K562 (cell line): ENCODE measurements at regions not wholly inside any gene's neighbourhood (a gene's known extent, or its start where the extent isn't known, plus 50 kb on each side); places are given as distances from the start of the nearest gene placed in this dataset.

Experiments
- ATAC-seq: fragments of 200-7000 bp; cut with Tn5 transposase; 3 replicates; pipeline ENCODE4 v1.9.1; 2020; ENCODE audit warnings: moderate library complexity
- BruUV-seq: library from RNA; stranded (reverse); fragments of 400-500 nt; replicated peaks from 2 replicates; lab custom pipeline; 2021; lab: Mats Ljungman, UMichigan
- CTCF ChIA-PET: fragments of 300-600 bp; formaldehyde crosslinking; extraction: SDS; loops from one replicate; lab custom pipeline; 2021; ENCODE audit warnings: low intra/inter-chr PET ratio; lab: Yijun Ruan, JAX
- POLR2A ChIA-PET: fragments of 300-600, 350-650 bp; sonication (Branson Sonifier 250); formaldehyde crosslinking; extraction: SDS; loops from one replicate; lab custom pipeline; 2021; ENCODE audit warnings: antibody characterized with exemption, inconsistent platforms; lab: Yijun Ruan, JAX
- DNase-seq, 4 experiments: peaks; one replicate each; pipeline versions ENCODE4 v3.0.0 to v3.0.0-alpha.2; 2011 to 2018; ENCODE audit warnings: low spot score in 3 of 4, mixed read lengths in 3 of 4; ENCODE audit errors: extremely low read depth in 1 of 4
- FAIRE-seq: peaks from 2 replicates; lab custom pipeline; 2011; peaks lifted over from hg19 to GRCh38; lab: Jason Lieb, UNC
- H2AFZ ChIP-seq: 2 replicates; pipeline ENCODE4 v1.6.0; 2011; ENCODE audit warnings: low read depth, low read length, control low read depth, inconsistent platforms
- H3K27ac ChIP-seq: fragments of 200-600 bp; 3 replicates; pipeline ENCODE4 v1.8.0; 2011; ENCODE audit warnings: low read depth, mild to moderate bottlenecking, control low read depth, inconsistent platforms, low read length, moderate library complexity, mixed read lengths; ENCODE audit errors: extremely low read depth
- H3K27me3 ChIP-seq, 2 experiments: fragments of 300-600 bp in 1 of 2; 2 replicates in 1 of 2; 3 replicates in 1 of 2; pipeline versions ENCODE4 v1.6.0 to v1.8.0; 2011; ENCODE audit warnings: inconsistent platforms in 2 of 2, low read length in 2 of 2, mild to moderate bottlenecking in 1 of 2, mixed read lengths in 1 of 2, moderate library complexity in 1 of 2; ENCODE audit not compliant: control insufficient read depth in 2 of 2, insufficient read depth in 2 of 2
- H3K36me3 ChIP-seq: fragments of 300-600 bp; 3 replicates; pipeline ENCODE4 v1.8.0; 2011; ENCODE audit warnings: mild to moderate bottlenecking, low read length, inconsistent platforms; ENCODE audit not compliant: control insufficient read depth, insufficient read depth
- H3K4me1 ChIP-seq, 2 experiments: fragments of 200-600 bp in 1 of 2; replicated peaks in 1 of 2; 2 replicates in 1 of 2; 3 replicates in 1 of 2; pipeline versions ENCODE4 v1.5.1 to v1.8.0; 2011; ENCODE audit warnings: inconsistent platforms in 2 of 2, low read length in 2 of 2, mild to moderate bottlenecking in 1 of 2, mixed read lengths in 1 of 2, moderate library complexity in 1 of 2; ENCODE audit not compliant: control insufficient read depth in 2 of 2, insufficient read depth in 2 of 2
- H3K4me2 ChIP-seq: 2 replicates; pipeline ENCODE4 v1.6.1; 2011; ENCODE audit warnings: low read length, control low read depth, inconsistent platforms, mixed read lengths; ENCODE audit not compliant: insufficient read depth
- H3K4me3 ChIP-seq: fragments of 200-600 bp; sonication (generic), shearing (Covaris generic); 2 replicates; pipeline ENCODE4 v1.5.1; 2016; ENCODE audit warnings: control low read depth, inconsistent platforms
- H3K79me2 ChIP-seq: fragments of 200-600 bp; 3 replicates; pipeline ENCODE4 v1.8.0; 2011; ENCODE audit warnings: low read length, inconsistent platforms; ENCODE audit not compliant: control insufficient read depth, insufficient read depth
- H3K9ac ChIP-seq, 2 experiments: 2 replicates each; pipeline versions ENCODE4 v1.6.0 to v1.6.1; 2011; ENCODE audit warnings: low read depth in 2 of 2, low read length in 2 of 2, control low read depth in 1 of 2, inconsistent platforms in 1 of 2, mild to moderate bottlenecking in 1 of 2, mixed read lengths in 1 of 2; ENCODE audit not compliant: insufficient read depth in 1 of 2
- H3K9me1 ChIP-seq: one replicate; pipeline ENCODE4 v1.6.0; 2011; ENCODE audit warnings: inconsistent platforms, mild to moderate bottlenecking, low read length, moderate library complexity; ENCODE audit not compliant: control insufficient read depth, insufficient read depth
- H3K9me3 ChIP-seq: replicated peaks from 2 replicates; pipeline ENCODE4 v1.5.1; 2011; ENCODE audit warnings: low read depth, low read length, inconsistent platforms; ENCODE audit not compliant: control insufficient read depth, insufficient read depth
- H4K20me1 ChIP-seq: replicated peaks from 2 replicates; pipeline ENCODE4 v1.6.1; 2011; ENCODE audit warnings: low read length, inconsistent platforms, mixed read lengths; ENCODE audit not compliant: control insufficient read depth, insufficient read depth
- CUX1 ChIP-seq: fragments of 200-800 bp; sonication (Bioruptor generic); IDR thresholded peaks from 2 replicates; pipeline ENCODE4 v1.6.1; 2016; ENCODE audit warnings: missing genetic modification characterization, missing compliant biosample characterization
- POLR2G ChIP-seq: fragments of 200-400 bp; formaldehyde crosslinking; IDR thresholded peaks from 2 replicates; pipeline ENCODE4 v1.6.1; 2017; ENCODE audit warnings: low read depth, mild to moderate bottlenecking, antibody characterized with exemption, low read length, moderate library complexity
- WGBS: fragments of 100-300 bp; shearing (Covaris generic); methylation state at CpG from one replicate; pipeline ENCODE4 v1.1.6; 2016; ENCODE audit warnings: low coverage, mixed read lengths; ENCODE audit not compliant: insufficient coverage; ENCODE audit errors: missing lambda C conversion rate; 5-methylcytosine and 5-hydroxymethylcytosine counted together
- in situ Hi-C: fragments of 300-500 bp; cut with MboI; formaldehyde crosslinking; loops from 4 replicates; pipeline ENCODE4 v1.15.0; 2018; ENCODE audit warnings: inconsistent platforms, mixed read lengths
- intact Hi-C: fragments of 100-400 bp; cut with micrococcal nuclease; formaldehyde crosslinking; loops from 2 replicates; pipeline ENCODE4 v1.14.2; 2022

- no peak overlapping the region for H3K4me2 ChIP-seq
- intact Hi-C loops, result no loop called here
- H3K9me3 ChIP-seq, result no peaks in the 10 kb centered on the region
- no peaks in the 10 kb centered on the region for H4K20me1 ChIP-seq
- 73% methylated on average over 19 of the region's 31 CpGs for WGBS
- no peak overlapping the region for H3K27ac ChIP-seq
- no peak overlapping the region; a peak in 1 of 4 replicates for H3K9ac ChIP-seq
- H3K4me3 ChIP-seq, result no peak overlapping the region
- DNase-seq (no peak), ATAC-seq (no peak), FAIRE-seq (no peak)
- H3K9me1 ChIP-seq, result no peaks in the 10 kb centered on the region
- in situ Hi-C loops, result no loop called here
- H2AFZ ChIP-seq, result no peak overlapping the region
- H3K27me3 ChIP-seq, result no peaks in the 10 kb centered on the region
- BruUV-seq, result no TSS peak
- TF ChIP-seq CUX1 (CRISPR knock-in tag), result no peak
- peak; percentile 35; the same call in 1 of the 2 replicates for TF ChIP-seq POLR2G
- peaks cover 0 to 34% of the 10 kb centered on the region in 2 experiments; a peak in 2 of 5 replicates for H3K4me1 ChIP-seq
- POLR2A ChIA-PET, result no interaction called here
- peaks cover 3% of the 10 kb centered on the region; the same call in 1 of the 3 replicates for H3K36me3 ChIP-seq
- CTCF ChIA-PET, result interaction anchor here (0.6 to 0.7 kb wide), 2 partner anchors 189 to 1899 kb away, joined by 3 read pairs; no protein-coding TSS in a partner anchor
- no peaks in the 10 kb centered on the region for H3K79me2 ChIP-seq
Measured at GRCh38 chr22:46098525-46099475, 51.5 kb upstream of the PPARA start.
